ENCODE measurements at regions not wholly inside any gene's neighbourhood (a gene's known extent, or its start where the extent isn't known, plus 50 kb on each side); places are given as distances from the start of the nearest gene placed in this dataset.

- TF ChIP-seq JUNB (IDR thresholded peaks at IDR 0.05), result no peak
- TF ChIP-seq CEBPB (IDR thresholded peaks at IDR 0.05), result no peak
- no peak for TF ChIP-seq MAZ (IDR thresholded peaks at IDR 0.05; ENCODE audit: borderline replicate concordance, low read depth, low read length)
- TF ChIP-seq POLR2A (IDR thresholded peaks at IDR 0.05; ENCODE audit: low read length), result no peak
- TF ChIP-seq ZSCAN20 (CRISPR knock-in tag; IDR thresholded peaks at IDR 0.05), result no peak
- no peak for TF ChIP-seq SMC3 (IDR thresholded peaks at IDR 0.05)
- no peak for TF ChIP-seq SREBF2 (IDR thresholded peaks at IDR 0.05)
- TF ChIP-seq BHLHE40 (IDR thresholded peaks at IDR 0.05; ENCODE audit: low read depth, low read length), result no peak
- no peak for TF ChIP-seq CTCF (IDR thresholded peaks at IDR 0.05)
- no peak for TF ChIP-seq CBX2 (IDR thresholded peaks at IDR 0.05; ENCODE audit: borderline replicate concordance, low read depth)
- TF ChIP-seq HMGXB4 (CRISPR knock-in tag; IDR thresholded peaks at IDR 0.05; ENCODE audit: borderline replicate concordance), result no peak
- TF ChIP-seq CBX8 (IDR thresholded peaks at IDR 0.05), result no peak
- TF ChIP-seq EP300 (IDR thresholded peaks at IDR 0.05), result no peak
Measured at GRCh38 chr6:21829126-21829525, 235.6 kb downstream of the SOX4 start.

All from A549 (cell line).